Muscle of leg (tissue), 3 donors: ENCODE measurements at regions not wholly inside any gene's neighbourhood (a gene's known extent, or its start where the extent isn't known, plus 50 kb on each side); places are given as distances from the start of the nearest gene placed in this dataset.
"Not testable (repeated sequence)": the region's sequence is repeated elsewhere in the genome, so short reads cannot be mapped to it uniquely, and the experiment has no call there.

Experiments
- DNase-seq: peaks from one replicate; pipeline ENCODE4 v3.0.0; 2013
- H3K27ac ChIP-seq: one replicate; pipeline ENCODE4 v1.5.1; 2013; ENCODE audit warnings: mild to moderate bottlenecking, low read length, control low read depth
- H3K27me3 ChIP-seq: one replicate; pipeline ENCODE4 v1.6.1; 2013; ENCODE audit warnings: low read length; ENCODE audit not compliant: control insufficient read depth, insufficient read depth
- H3K36me3 ChIP-seq: one replicate; pipeline ENCODE4 v1.6.1; 2013; ENCODE audit warnings: low read length; ENCODE audit not compliant: control insufficient read depth, insufficient read depth
- H3K4me1 ChIP-seq: one replicate; pipeline ENCODE4 v1.6.1; 2013; ENCODE audit warnings: low read length; ENCODE audit not compliant: control insufficient read depth, insufficient read depth
- H3K4me3 ChIP-seq: one replicate; pipeline ENCODE4 v1.5.1; 2013; ENCODE audit warnings: low read length, control low read depth
- H3K9me3 ChIP-seq: replicated peaks from 2 replicates; pipeline ENCODE4 v1.6.1; 2013; ENCODE audit warnings: low read depth, low read length; ENCODE audit not compliant: control insufficient read depth
- WGBS: methylation state at CpG from one replicate; pipeline ENCODE4 v1.1.5; 2013; ENCODE audit warnings: missing lambda C conversion rate; ENCODE audit not compliant: insufficient coverage; 5-methylcytosine and 5-hydroxymethylcytosine counted together

- no peaks in the 10 kb centered on the region for H3K4me1 ChIP-seq
- no peaks in the 10 kb centered on the region for H3K27me3 ChIP-seq
- no peaks in the 10 kb centered on the region for H3K36me3 ChIP-seq
- H3K9me3 ChIP-seq, result no peaks in the 10 kb centered on the region
- no peak overlapping the region for H3K27ac ChIP-seq
- H3K4me3 ChIP-seq, result no peak overlapping the region
- no peak for DNase-seq
These were observed 567.2 kb downstream of the SATB2 start for GRCh38 chr2:198890490-198890889.

DNA sequence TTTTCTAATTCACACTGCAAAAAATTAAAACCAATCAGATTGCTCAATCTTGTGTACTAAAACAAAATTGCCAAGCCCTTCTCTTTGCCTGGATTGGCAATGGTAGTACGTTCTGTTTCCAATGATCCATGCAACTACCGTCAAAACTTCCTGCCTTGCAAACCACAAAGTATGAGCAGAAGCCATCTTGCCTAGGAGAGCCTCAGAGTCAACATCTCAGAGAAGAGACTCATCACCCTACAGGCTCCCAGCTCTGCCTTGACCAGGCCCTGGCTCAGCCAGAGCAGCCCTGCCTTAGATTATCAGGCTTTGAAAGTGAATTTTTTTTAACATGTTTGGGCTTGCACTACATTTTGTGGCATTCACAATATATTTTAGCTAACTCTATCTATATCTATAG, 574.1 kb downstream of the SATB2 start:
- H3K27ac ChIP-seq, result no peak overlapping the region
- no peak overlapping the region for H3K4me3 ChIP-seq
- no peaks in the 10 kb centered on the region for H3K36me3 ChIP-seq
- WGBS, result 50% methylated on average over 2 of the region's 2 CpGs
- H3K27me3 ChIP-seq, result no peaks in the 10 kb centered on the region
- no peaks in the 10 kb centered on the region for H3K9me3 ChIP-seq
- no peak for DNase-seq
- no peaks in the 10 kb centered on the region for H3K4me1 ChIP-seq

DNA sequence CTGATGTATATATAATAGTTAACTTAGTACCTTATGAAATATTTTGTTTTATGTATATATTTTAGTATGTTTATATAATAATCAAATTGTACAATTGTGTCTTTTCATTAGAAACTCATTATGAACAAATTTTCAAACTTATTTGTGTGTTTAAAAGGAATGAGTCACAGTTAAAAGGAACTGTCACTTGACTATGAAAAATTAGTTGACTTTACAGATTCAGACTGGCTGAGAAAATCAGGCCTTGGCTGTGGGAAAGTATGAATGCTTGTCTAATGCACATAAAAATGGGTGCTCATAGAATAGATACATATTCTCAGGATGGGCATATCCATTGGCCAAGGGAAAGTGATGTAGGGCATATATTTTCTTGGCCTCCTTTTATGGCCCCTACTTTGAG, 576.8 kb downstream of the SATB2 start:
- Histone ChIP-seq H3K27ac (no peak overlapping the region), H3K4me3 (no peak overlapping the region), H3K27me3 (no peaks in the 10 kb centered on the region), H3K9me3 (no peaks in the 10 kb centered on the region), H3K4me1 (no peaks in the 10 kb centered on the region), H3K36me3 (no peaks in the 10 kb centered on the region)
- DNase-seq, result no peak

- H3K4me1 ChIP-seq, result no peaks in the 10 kb centered on the region
- H3K9me3 ChIP-seq, result no peaks in the 10 kb centered on the region
- no peak overlapping the region for H3K27ac ChIP-seq
- DNase-seq, result no peak
- H3K27me3 ChIP-seq, result no peaks in the 10 kb centered on the region
- H3K4me3 ChIP-seq, result no peak overlapping the region
- H3K36me3 ChIP-seq, result no peaks in the 10 kb centered on the region
These were observed 577.3 kb downstream of the SATB2 start for GRCh38 chr2:198880421-198880820.

GRCh38 chr2:198874472-198874858, 583.3 kb downstream of the SATB2 start:
- DNase-seq, result no peak
- Histone ChIP-seq H3K4me3 (no peak overlapping the region), H3K4me1 (no peaks in the 10 kb centered on the region), H3K27ac (no peak overlapping the region), H3K36me3 (no peaks in the 10 kb centered on the region), H3K9me3 (no peaks in the 10 kb centered on the region), H3K27me3 (no peaks in the 10 kb centered on the region)
- WGBS, result no CpG with 5 or more reads among the region's 2 CpGs

- Histone ChIP-seq H3K4me3 (no peak overlapping the region), H3K36me3 (no peaks in the 10 kb centered on the region), H3K27ac (no peak overlapping the region), H3K4me1 (no peaks in the 10 kb centered on the region), H3K9me3 (no peaks in the 10 kb centered on the region), H3K27me3 (no peaks in the 10 kb centered on the region)
- no CpG with 5 or more reads among the region's 8 CpGs for WGBS
- no peak for DNase-seq
These were observed 584.0 kb downstream of the SATB2 start for GRCh38 chr2:198873503-198874471.

GRCh38 chr2:198863655-198864054, 594.1 kb downstream of the SATB2 start:
- 85% methylated on average over 3 of the region's 5 CpGs for WGBS
- no peak for DNase-seq
- H3K9me3 ChIP-seq, result peaks cover 4% of the 10 kb centered on the region

GRCh38 chr2:198861080-198861479, 596.7 kb downstream of the SATB2 start:
- peaks cover 5% of the 10 kb centered on the region for H3K9me3 ChIP-seq
- DNase-seq, result no peak
- H3K27ac ChIP-seq, result no peak overlapping the region

More at GRCh38 chr2:198863655-198864054, 594.1 kb downstream of the SATB2 start:
- Histone ChIP-seq H3K27me3 (no peaks in the 10 kb centered on the region), H3K27ac (no peak overlapping the region), H3K36me3 (no peaks in the 10 kb centered on the region), H3K4me1 (no peaks in the 10 kb centered on the region), H3K4me3 (no peak overlapping the region)

DNA sequence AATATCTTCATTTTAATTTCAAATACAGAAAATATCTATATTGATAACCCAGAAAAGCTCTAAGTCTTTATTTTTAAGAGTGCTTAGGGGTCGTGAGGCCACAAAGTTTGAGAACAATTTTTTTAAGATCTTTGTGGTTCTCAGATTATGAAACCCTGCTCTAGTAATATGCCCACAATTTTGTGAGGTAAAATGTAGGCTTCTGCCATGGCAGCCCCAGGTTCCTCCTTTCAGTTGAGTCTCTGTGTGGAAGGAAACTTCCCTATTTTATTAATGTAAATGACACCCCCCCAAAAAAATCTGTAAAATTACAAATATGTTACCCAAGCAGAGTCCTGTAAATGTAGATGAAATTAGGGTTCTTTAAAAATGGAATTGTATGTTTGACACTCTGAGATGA, 600.5 kb downstream of the SATB2 start:
- no CpG with 5 or more reads among the region's 1 CpG for WGBS
- peaks cover 3% of the 10 kb centered on the region for H3K9me3 ChIP-seq
- no peak for DNase-seq

More at GRCh38 chr2:198861080-198861479, 596.7 kb downstream of the SATB2 start:
- no peak overlapping the region for H3K4me3 ChIP-seq
- no peaks in the 10 kb centered on the region for H3K27me3 ChIP-seq
- H3K4me1 ChIP-seq, result no peaks in the 10 kb centered on the region
- WGBS, result no CpG with 5 or more reads among the region's 2 CpGs
- H3K36me3 ChIP-seq, result no peaks in the 10 kb centered on the region

DNA sequence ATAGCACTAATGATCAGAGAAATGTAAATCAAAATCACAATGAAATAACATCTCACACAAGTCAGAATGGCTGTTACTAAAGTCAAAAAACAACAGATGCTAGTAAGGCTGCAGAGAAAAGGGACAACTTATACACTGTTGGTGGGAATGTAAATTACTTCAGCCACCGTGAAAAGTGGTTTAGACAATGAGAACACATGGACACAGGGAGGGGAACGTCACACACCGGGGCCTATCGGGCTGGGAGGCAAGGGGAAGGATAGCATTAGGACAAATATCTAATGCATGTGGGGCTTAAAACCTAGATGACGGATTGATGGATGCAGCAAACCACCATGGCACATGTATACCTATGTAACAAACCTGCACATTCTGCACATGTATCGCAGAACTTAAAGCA, 602.0 kb downstream of the SATB2 start:
- H3K27me3 ChIP-seq, H3K4me1 ChIP-seq, H3K9me3 ChIP-seq, DNase-seq, H3K4me3 ChIP-seq, H3K27ac ChIP-seq, H3K36me3 ChIP-seq: not testable (repeated sequence)
- WGBS, result 57% methylated on average over 1 of the region's 6 CpGs

More for the DNA sequence above, 600.5 kb downstream of the SATB2 start:
- H3K27ac ChIP-seq, result no peak overlapping the region
- H3K4me3 ChIP-seq, result no peak overlapping the region
- no peaks in the 10 kb centered on the region for H3K4me1 ChIP-seq
- no peaks in the 10 kb centered on the region for H3K27me3 ChIP-seq
- no peaks in the 10 kb centered on the region for H3K36me3 ChIP-seq

DNA sequence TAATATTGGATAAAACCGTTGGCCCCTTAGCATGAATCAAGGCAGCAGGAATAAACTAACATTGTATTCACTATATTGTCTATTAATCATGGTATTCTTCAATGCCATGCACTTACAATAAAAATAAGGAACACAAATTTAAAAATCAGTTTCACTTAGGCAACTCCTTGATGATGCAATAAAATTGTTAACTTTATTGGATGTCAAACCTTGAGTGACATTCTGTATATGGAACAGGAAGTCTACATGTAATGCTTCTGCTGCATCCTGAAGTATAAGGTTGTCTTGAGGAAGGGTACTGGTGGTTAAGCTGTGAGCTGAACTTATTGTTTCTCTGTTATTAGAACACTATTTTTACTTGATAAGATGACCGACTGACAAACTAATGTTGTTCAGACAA, 605.5 kb downstream of the SATB2 start:
- DNase-seq, result no peak
- WGBS, result no CpG with 5 or more reads among the region's 2 CpGs
- no peaks in the 10 kb centered on the region for H3K9me3 ChIP-seq
- no peak overlapping the region for H3K27ac ChIP-seq
- H3K4me1 ChIP-seq, result no peaks in the 10 kb centered on the region
- no peak overlapping the region for H3K4me3 ChIP-seq
- H3K27me3 ChIP-seq, result no peaks in the 10 kb centered on the region
- no peaks in the 10 kb centered on the region for H3K36me3 ChIP-seq
